ENCODE measurements at regions not wholly inside any gene's neighbourhood (a gene's known extent, or its start where the extent isn't known, plus 50 kb on each side); places are given as distances from the start of the nearest gene placed in this dataset.

GRCh38 chr20:54340206-54340605 is 132.3 kb downstream of the PFDN4 start:
- peaks cover 2% of the 10 kb centered on the region for H3K4me1 Mint-ChIP-seq (ENCODE audit: low read depth, unreplicated experiment)
- H3K27ac Mint-ChIP-seq (ENCODE audit: unreplicated experiment): no peak overlapping the region
- TF ChIP-seq CTCF (IDR thresholded peaks at IDR 0.05; ENCODE audit: partially characterized antibody, unreplicated experiment): no peak
- DNase-seq: no peak
- H3K27me3 Mint-ChIP-seq (ENCODE audit: unreplicated experiment): no peaks in the 10 kb centered on the region
- peaks cover 4% of the 10 kb centered on the region for H3K36me3 Mint-ChIP-seq (ENCODE audit: unreplicated experiment)
- peaks cover 2% of the 10 kb centered on the region for H3K9me3 Mint-ChIP-seq (ENCODE audit: unreplicated experiment)
- H3K4me3 Mint-ChIP-seq (ENCODE audit: unreplicated experiment): no peak overlapping the region

GRCh38 chr20:54340667-54341081 is 132.8 kb downstream of the PFDN4 start:
- TF ChIP-seq CTCF (IDR thresholded peaks at IDR 0.05; ENCODE audit: partially characterized antibody, unreplicated experiment): no peak

GRCh38 chr20:54342258-54342920 is 133.0 kb upstream of the DOK5 start:
- no peak for DNase-seq
- no peak for TF ChIP-seq CTCF (IDR thresholded peaks at IDR 0.05; ENCODE audit: partially characterized antibody, unreplicated experiment)
- Mint-ChIP-seq H3K36me3 (ENCODE audit: unreplicated experiment) (no peaks in the 10 kb centered on the region), H3K4me3 (ENCODE audit: unreplicated experiment) (no peak overlapping the region), H3K27ac (ENCODE audit: unreplicated experiment) (no peak overlapping the region), H3K27me3 (ENCODE audit: unreplicated experiment) (no peaks in the 10 kb centered on the region), H3K9me3 (ENCODE audit: unreplicated experiment) (no peaks in the 10 kb centered on the region), H3K4me1 (ENCODE audit: low read depth, unreplicated experiment) (peaks cover 10% of the 10 kb centered on the region)

More at GRCh38 chr20:54340667-54341081, 132.8 kb downstream of the PFDN4 start:
- Mint-ChIP-seq H3K36me3 (ENCODE audit: unreplicated experiment) (peaks cover 4% of the 10 kb centered on the region), H3K27me3 (ENCODE audit: unreplicated experiment) (no peaks in the 10 kb centered on the region), H3K27ac (ENCODE audit: unreplicated experiment) (no peak overlapping the region), H3K4me3 (ENCODE audit: unreplicated experiment) (no peak overlapping the region), H3K4me1 (ENCODE audit: low read depth, unreplicated experiment) (peaks cover 4% of the 10 kb centered on the region), H3K9me3 (ENCODE audit: unreplicated experiment) (peaks cover 2% of the 10 kb centered on the region)
- DNase-seq: no peak

- Mint-ChIP-seq H3K27me3 (ENCODE audit: unreplicated experiment) (no peaks in the 10 kb centered on the region), H3K36me3 (ENCODE audit: unreplicated experiment) (no peaks in the 10 kb centered on the region), H3K9me3 (ENCODE audit: unreplicated experiment) (no peaks in the 10 kb centered on the region), H3K4me3 (ENCODE audit: unreplicated experiment) (no peak overlapping the region), H3K27ac (ENCODE audit: unreplicated experiment) (no peak overlapping the region), H3K4me1 (ENCODE audit: low read depth, unreplicated experiment) (peaks cover 10% of the 10 kb centered on the region)
- DNase-seq: no peak
- TF ChIP-seq CTCF (IDR thresholded peaks at IDR 0.05; ENCODE audit: partially characterized antibody, unreplicated experiment): no peak
Observed at GRCh38 chr20:54343099-54343498, 132.3 kb upstream of the DOK5 start.

GRCh38 chr20:54343634-54344033 is 131.8 kb upstream of the DOK5 start:
- no peaks in the 10 kb centered on the region for H3K9me3 Mint-ChIP-seq (ENCODE audit: unreplicated experiment)
- no peaks in the 10 kb centered on the region for H3K36me3 Mint-ChIP-seq (ENCODE audit: unreplicated experiment)
- peaks cover 2% of the 10 kb centered on the region for H3K27me3 Mint-ChIP-seq (ENCODE audit: unreplicated experiment)
- H3K27ac Mint-ChIP-seq (ENCODE audit: unreplicated experiment): no peak overlapping the region
- TF ChIP-seq CTCF (IDR thresholded peaks at IDR 0.05; ENCODE audit: partially characterized antibody, unreplicated experiment): no peak
- no peak for DNase-seq
- H3K4me3 Mint-ChIP-seq (ENCODE audit: unreplicated experiment): no peak overlapping the region
- peaks cover 12% of the 10 kb centered on the region for H3K4me1 Mint-ChIP-seq (ENCODE audit: low read depth, unreplicated experiment)

All from glutamatergic neuron (in vitro differentiated cells).